ENCODE measurements at regions not wholly inside any gene's neighbourhood (a gene's known extent, or its start where the extent isn't known, plus 50 kb on each side); places are given as distances from the start of the nearest gene placed in this dataset.

GRCh38 chr15:37682304-37682703 lies 252.1 kb upstream of the TMCO5A start:
- Histone ChIP-seq H3K4me3 (replicated peaks; ENCODE audit: insufficient read depth, low read length) (no peak overlapping the region), H3K27me3 (ENCODE audit: insufficient read depth, poor library complexity, severe bottlenecking) (no peaks in the 10 kb centered on the region), H3K27ac (replicated peaks) (no peak overlapping the region)
- TF ChIP-seq CTCF (IDR thresholded peaks at IDR 0.05; ENCODE audit: insufficient read depth, low read length) (no peak), GABPA (IDR thresholded peaks at IDR 0.05; ENCODE audit: low read depth) (no peak), SPI1 (IDR thresholded peaks at IDR 0.05; ENCODE audit: borderline replicate concordance, low read depth) (no peak), REST (IDR thresholded peaks at IDR 0.05; ENCODE audit: insufficient replicate concordance, low read depth) (no peak), POLR2AphosphoS5 (IDR thresholded peaks at IDR 0.05; ENCODE audit: low read depth) (no peak)
- DNase-seq (ENCODE audit: low read depth in 1 of 2, low spot score in 1 of 2), result no peak

- Histone ChIP-seq H3K27ac (replicated peaks) (no peak overlapping the region), H3K4me3 (replicated peaks; ENCODE audit: insufficient read depth, low read length) (no peak overlapping the region), H3K27me3 (ENCODE audit: insufficient read depth, poor library complexity, severe bottlenecking) (no peaks in the 10 kb centered on the region)
- no peak for DNase-seq (ENCODE audit: low read depth in 1 of 2, low spot score in 1 of 2)
- TF ChIP-seq POLR2AphosphoS5 (IDR thresholded peaks at IDR 0.05; ENCODE audit: low read depth) (no peak), REST (IDR thresholded peaks at IDR 0.05; ENCODE audit: insufficient replicate concordance, low read depth) (no peak), GABPA (IDR thresholded peaks at IDR 0.05; ENCODE audit: low read depth) (no peak), SPI1 (IDR thresholded peaks at IDR 0.05; ENCODE audit: borderline replicate concordance, low read depth) (no peak), CTCF (IDR thresholded peaks at IDR 0.05; ENCODE audit: insufficient read depth, low read length) (no peak)
These were observed 242.5 kb upstream of the TMCO5A start for GRCh38 chr15:37691911-37692310.

GRCh38 chr15:37693926-37694325 lies 240.5 kb upstream of the TMCO5A start:
- H3K4me3 ChIP-seq (replicated peaks; ENCODE audit: insufficient read depth, low read length), result no peak overlapping the region
- no peak overlapping the region for H3K27ac ChIP-seq (replicated peaks)
- H3K27me3 ChIP-seq (ENCODE audit: insufficient read depth, poor library complexity, severe bottlenecking), result no peaks in the 10 kb centered on the region
- TF ChIP-seq CTCF (IDR thresholded peaks at IDR 0.05; ENCODE audit: insufficient read depth, low read length), result no peak
- no peak for TF ChIP-seq SPI1 (IDR thresholded peaks at IDR 0.05; ENCODE audit: borderline replicate concordance, low read depth)
- no peak for TF ChIP-seq REST (IDR thresholded peaks at IDR 0.05; ENCODE audit: insufficient replicate concordance, low read depth)
- no peak for TF ChIP-seq GABPA (IDR thresholded peaks at IDR 0.05; ENCODE audit: low read depth)
- TF ChIP-seq POLR2AphosphoS5 (IDR thresholded peaks at IDR 0.05; ENCODE audit: low read depth), result no peak
- no peak for DNase-seq (ENCODE audit: low read depth in 1 of 2, low spot score in 1 of 2)

Data from HL-60 (cell line).